Endothelial cell of umbilical vein (primary cell): ENCODE measurements at regions not wholly inside any gene's neighbourhood (a gene's known extent, or its start where the extent isn't known, plus 50 kb on each side); places are given as distances from the start of the nearest gene placed in this dataset.

Source experiments
- BruUV-seq: library from RNA; stranded (reverse); fragments of 400-500 nt; replicated peaks from 2 replicates; lab custom pipeline; 2021; lab: Mats Ljungman, UMichigan
- CTCF ChIA-PET: fragments of 300-600, 350-600 bp; sonication (Branson Sonifier 250); formaldehyde crosslinking; loops from one replicate; lab custom pipeline; 2021; ENCODE audit warnings: antibody characterized with exemption, inconsistent platforms; lab: Charles Lee
- POLR2A ChIA-PET: fragments of 300-600, 350-600 bp; sonication (Branson Sonifier 250); formaldehyde crosslinking; loops from one replicate; lab custom pipeline; 2021; ENCODE audit warnings: antibody characterized with exemption, inconsistent platforms; lab: Charles Lee
- DNase-seq: peaks from one replicate; pipeline ENCODE4 v3.0.0-alpha.2; 2011; ENCODE audit warnings: low read depth, low spot score
- FAIRE-seq: peaks from 2 replicates; lab custom pipeline; 2011; peaks lifted over from hg19 to GRCh38; lab: Jason Lieb, UNC
- H2AFZ ChIP-seq: 2 replicates; pipeline ENCODE4 v1.6.0; 2012; ENCODE audit warnings: low read depth, low read length, control low read depth, inconsistent platforms
- H3K27ac ChIP-seq: 2 replicates; pipeline ENCODE4 v1.5.1; 2011; ENCODE audit warnings: low read depth, mild to moderate bottlenecking, control low read depth, low read length, moderate library complexity; ENCODE audit not compliant: insufficient read depth
- H3K27me3 ChIP-seq, 2 experiments: 2 replicates each; pipeline versions ENCODE4 v1.6.0 to v1.6.1; 2011; ENCODE audit warnings: low read length in 2 of 2, mixed read lengths in 1 of 2; ENCODE audit not compliant: control insufficient read depth in 2 of 2, insufficient read depth in 2 of 2
- H3K36me3 ChIP-seq, 2 experiments: 2 replicates in 1 of 2; 3 replicates in 1 of 2; pipeline ENCODE4 v1.5.1; 2011; ENCODE audit warnings: low read length in 2 of 2, mild to moderate bottlenecking in 1 of 2, moderate library complexity in 1 of 2; ENCODE audit not compliant: control insufficient read depth in 2 of 2, insufficient read depth in 2 of 2; ENCODE audit errors: extremely low read depth in 1 of 2
- H3K4me1 ChIP-seq: 3 replicates; pipeline ENCODE4 v1.5.1; 2011; ENCODE audit warnings: mild to moderate bottlenecking, low read length; ENCODE audit not compliant: control insufficient read depth, insufficient read depth; ENCODE audit errors: extremely low read depth
- H3K4me2 ChIP-seq: 2 replicates; pipeline ENCODE4 v1.6.1; 2011; ENCODE audit warnings: low read length, control low read depth, mixed read lengths; ENCODE audit not compliant: insufficient read depth
- H3K4me3 ChIP-seq, 3 experiments: fragments of 200-600 bp in 1 of 3; sonication (generic), shearing (Covaris generic) in 1 of 3; replicated peaks in 1 of 3; 2 replicates each; pipeline ENCODE4 v1.5.1; 2011 to 2016; ENCODE audit warnings: control low read depth in 3 of 3, low read length in 3 of 3, mild to moderate bottlenecking in 2 of 3, inconsistent platforms in 1 of 3, low read depth in 1 of 3, moderate library complexity in 1 of 3; ENCODE audit not compliant: insufficient read depth in 1 of 3
- H3K79me2 ChIP-seq: 2 replicates; pipeline ENCODE4 v1.6.0; 2012; ENCODE audit warnings: low read length, inconsistent platforms; ENCODE audit not compliant: control insufficient read depth, insufficient read depth
- H3K9ac ChIP-seq: replicated peaks from 2 replicates; pipeline ENCODE3; 2011; ENCODE audit warnings: low read length, control low read depth; ENCODE audit not compliant: insufficient read depth; ENCODE audit errors: extremely low read depth
- H3K9me1 ChIP-seq: replicated peaks from 3 replicates; pipeline ENCODE4 v1.6.0; 2011; ENCODE audit warnings: mild to moderate bottlenecking, low read length; ENCODE audit not compliant: control insufficient read depth, insufficient read depth; ENCODE audit errors: extremely low read depth
- H3K9me3 ChIP-seq: replicated peaks from 2 replicates; pipeline ENCODE4 v1.5.1; 2012; ENCODE audit warnings: low read length, inconsistent platforms; ENCODE audit not compliant: control insufficient read depth, insufficient read depth
- H4K20me1 ChIP-seq: replicated peaks from 2 replicates; pipeline ENCODE3; 2011; ENCODE audit warnings: mild to moderate bottlenecking, low read length; ENCODE audit not compliant: control insufficient read depth, insufficient read depth; ENCODE audit errors: extremely low read depth
- CTCF ChIP-seq, 2 donors: IDR thresholded peaks; 1 replicate in 1 of 2; 2 replicates in 1 of 2; pipeline ENCODE4 v1.5.1; 2011; ENCODE audit warnings: low read length in 2 of 2, mild to moderate bottlenecking in 2 of 2, moderate library complexity in 2 of 2, control low read depth in 1 of 2, inconsistent platforms in 1 of 2, low read depth in 1 of 2; ENCODE audit not compliant: insufficient read depth in 1 of 2; ENCODE audit errors: extremely low read depth in 1 of 2
- EZH2 ChIP-seq: IDR thresholded peaks from 2 replicates; pipeline ENCODE4 v1.6.1; 2012; ENCODE audit warnings: borderline replicate concordance, low read depth, mild to moderate bottlenecking, moderate library complexity, low read length, inconsistent platforms; ENCODE audit not compliant: severe bottlenecking
- FOS ChIP-seq: IDR thresholded peaks from 2 replicates; pipeline ENCODE4 v1.6.1; 2011; ENCODE audit warnings: mild to moderate bottlenecking, low read length, moderate library complexity, borderline replicate concordance; ENCODE audit not compliant: insufficient read depth
- GATA2 ChIP-seq: IDR thresholded peaks from 2 replicates; pipeline ENCODE4 v1.7.0; 2011; ENCODE audit warnings: low read depth, mild to moderate bottlenecking, moderate library complexity, mixed read lengths, low read length; ENCODE audit not compliant: insufficient read length, insufficient read depth
- JUN ChIP-seq: IDR thresholded peaks from 2 replicates; pipeline ENCODE4 v1.6.1; 2011; ENCODE audit warnings: borderline replicate concordance, low read depth; ENCODE audit not compliant: insufficient read length, insufficient read depth
- MAX ChIP-seq: IDR thresholded peaks from 2 replicates; pipeline ENCODE4 v1.6.1; 2011; ENCODE audit not compliant: insufficient read depth, insufficient read length
- MYC ChIP-seq: IDR thresholded peaks from one replicate; pipeline ENCODE4 v1.6.1; 2011; ENCODE audit warnings: mild to moderate bottlenecking, low read depth, low read length
- POLR2A ChIP-seq: IDR thresholded peaks from 2 replicates; pipeline ENCODE4 v1.6.1; 2012; ENCODE audit warnings: low read depth, mild to moderate bottlenecking, control low read depth, low read length
- POLR2AphosphoS5 ChIP-seq: IDR thresholded peaks from 2 replicates; pipeline ENCODE4 v1.6.1; 2012; ENCODE audit warnings: low read depth, mild to moderate bottlenecking, control low read depth, low read length, moderate library complexity; ENCODE audit not compliant: insufficient read depth
- dilution Hi-C: fragments of 300-500 bp; cut with MboI; formaldehyde crosslinking; loops from one replicate; pipeline ENCODE4 v1.15.0; 2019; ENCODE audit warnings: low sequenced_read_pairs; ENCODE audit not compliant: extremely low pct_ligation_motif_present
- intact Hi-C: fragments of 100-400 bp; cut with micrococcal nuclease; formaldehyde crosslinking; loops from one replicate; pipeline ENCODE4 v1.10.0; 2022

- H3K4me2 ChIP-seq: no peak overlapping the region
- dilution Hi-C loops (no loop called here), intact Hi-C loops (no loop called here)
- no peak overlapping the region for H2AFZ ChIP-seq
- H3K27ac ChIP-seq: no peak overlapping the region
- H3K4me1 ChIP-seq: no peaks in the 10 kb centered on the region
- H3K79me2 ChIP-seq: no peaks in the 10 kb centered on the region
- H3K9ac ChIP-seq: no peak overlapping the region
- FAIRE-seq: no peak
- no peak for DNase-seq
- no peaks in the 10 kb centered on the region for H4K20me1 ChIP-seq
- H3K4me3 ChIP-seq: no peak overlapping the region
- ChIA-PET CTCF (no interaction called here), POLR2A (no interaction called here)
- no peaks in the 10 kb centered on the region for H3K36me3 ChIP-seq
- no peaks in the 10 kb centered on the region for H3K9me3 ChIP-seq
- peaks cover 8 to 13% of the 10 kb centered on the region in 2 experiments for H3K27me3 ChIP-seq
- no peaks in the 10 kb centered on the region for H3K9me1 ChIP-seq
- no TSS peak for BruUV-seq
- TF ChIP-seq MYC: no peak
- TF ChIP-seq CTCF (IDR thresholded peaks at IDR 0.05; ENCODE audit: extremely low read depth in 1 of 2, insufficient read depth in 1 of 2, low read depth in 1 of 2, low read length in 2 of 2): no peak
- TF ChIP-seq GATA2: no peak
- TF ChIP-seq MAX: no peak
- no peak for TF ChIP-seq POLR2A
- no peak for TF ChIP-seq FOS
- TF ChIP-seq JUN: no peak
- no peak for TF ChIP-seq POLR2AphosphoS5
- no peak for TF ChIP-seq EZH2
These were observed 266.1 kb downstream of the MIAT start for GRCh38 chr22:26923531-26923930.
